ENCODE measurements at regions not wholly inside any gene's neighbourhood (a gene's known extent, or its start where the extent isn't known, plus 50 kb on each side); places are given as distances from the start of the nearest gene placed in this dataset.

- TF ChIP-seq YY1 (tag by site-specific recombination; IDR thresholded peaks at IDR 0.05) = no peak
- no peak for TF ChIP-seq ZNF274 (IDR thresholded peaks at IDR 0.05; ENCODE audit: low read length)
- TF ChIP-seq ZNF274 (tag by site-specific recombination; IDR thresholded peaks at IDR 0.05; ENCODE audit: borderline replicate concordance) = no peak
- no peak for TF ChIP-seq ZNF211 (tag by site-specific recombination; IDR thresholded peaks at IDR 0.05; ENCODE audit: low read depth)
Observed at GRCh38 chr16:55389426-55390073, 65.5 kb downstream of the IRX6 start.
